GM23338 (cell line): ENCODE measurements at regions not wholly inside any gene's neighbourhood (a gene's known extent, or its start where the extent isn't known, plus 50 kb on each side); places are given as distances from the start of the nearest gene placed in this dataset.

Experiments
- ATAC-seq: fragments of 200-7000 bp; cut with Tn5 transposase; 3 replicates; pipeline ENCODE4 v1.9.1; 2020
- DNase-seq: peaks from one replicate; pipeline ENCODE4 v3.0.0-alpha.2; 2015; ENCODE audit warnings: low spot score
- H2AFZ ChIP-seq: fragments of 200-600 bp; sonication (generic); 2 replicates; pipeline ENCODE4 v1.8.0; 2016; ENCODE audit warnings: antibody characterized with exemption, mild to moderate bottlenecking, moderate library complexity
- H3F3A ChIP-seq: fragments of 200-600 bp; sonication (generic); replicated peaks from 2 replicates; pipeline ENCODE4 v1.8.0; 2017; ENCODE audit warnings: antibody characterized with exemption, mixed run types, low read depth
- H3K27ac ChIP-seq: fragments of 200-600 bp; sonication (generic); 2 replicates; pipeline ENCODE4 v1.6.1; 2016; ENCODE audit warnings: low read depth
- H3K27me3 ChIP-seq: fragments of 200-600 bp; sonication (generic); 2 replicates; pipeline ENCODE4 v1.8.0; 2016; ENCODE audit warnings: mild to moderate bottlenecking, mixed run types, moderate library complexity; ENCODE audit not compliant: insufficient read depth
- H3K36me3 ChIP-seq: fragments of 200-600 bp; sonication (generic); 2 replicates; pipeline ENCODE4 v1.8.0; 2016; ENCODE audit warnings: mild to moderate bottlenecking; ENCODE audit not compliant: insufficient read depth
- H3K4me1 ChIP-seq: fragments of 200-600 bp; sonication (generic); 2 replicates; pipeline ENCODE4 v1.8.0; 2016; ENCODE audit warnings: mild to moderate bottlenecking, moderate library complexity; ENCODE audit not compliant: insufficient read depth
- H3K4me2 ChIP-seq: fragments of 200-600 bp; sonication (generic); 2 replicates; pipeline ENCODE4 v1.7.1; 2017; ENCODE audit warnings: mixed run types
- H3K4me3 ChIP-seq: fragments of 200-600 bp; sonication (generic); 2 replicates; pipeline ENCODE4 v1.6.1; 2016; ENCODE audit warnings: mixed run types
- H3K79me2 ChIP-seq: fragments of 200-600 bp; sonication (generic); replicated peaks from 2 replicates; pipeline ENCODE4 v1.8.0; 2017; ENCODE audit warnings: mild to moderate bottlenecking; ENCODE audit not compliant: insufficient read depth
- H3K9me2 ChIP-seq: fragments of 200-600 bp; sonication (generic); 2 replicates; pipeline ENCODE4 v1.8.0; 2017; ENCODE audit not compliant: insufficient read depth
- H4K20me1 ChIP-seq: fragments of 200-600 bp; sonication (generic); replicated peaks from 2 replicates; pipeline ENCODE4 v1.8.0; 2017; ENCODE audit warnings: mild to moderate bottlenecking; ENCODE audit not compliant: insufficient read depth
- H3K27ac Mint-ChIP-seq: 2 replicates; pipeline ENCODE4 v1.8.0; 2020; ENCODE audit warnings: inconsistent platforms, mild to moderate bottlenecking, moderate library complexity, mixed read lengths
- H3K27me3 Mint-ChIP-seq: 3 replicates; pipeline ENCODE4 v1.8.0; 2022; ENCODE audit warnings: low read depth, mild to moderate bottlenecking, moderate library complexity, mixed read lengths, inconsistent platforms; ENCODE audit not compliant: insufficient read depth, poor library complexity
- H3K36me3 Mint-ChIP-seq: 3 replicates; pipeline ENCODE4 v1.8.0; 2021; ENCODE audit warnings: low read depth, mild to moderate bottlenecking, inconsistent platforms, moderate library complexity, mixed read lengths
- H3K4me1 Mint-ChIP-seq: 3 replicates; pipeline ENCODE4 v1.8.0; 2020; ENCODE audit warnings: mild to moderate bottlenecking, inconsistent platforms, mixed read lengths
- H3K4me3 Mint-ChIP-seq: 3 replicates; pipeline ENCODE4 v1.8.0; 2021; ENCODE audit warnings: moderate library complexity, mild to moderate bottlenecking, inconsistent platforms, mixed read lengths
- H3K9me3 Mint-ChIP-seq: 3 replicates; pipeline ENCODE4 v1.8.0; 2020; ENCODE audit warnings: moderate library complexity, mild to moderate bottlenecking, inconsistent platforms, mixed read lengths
- CREB1 ChIP-seq: fragments of 250-450 bp; sonication (Bioruptor Pico); IDR thresholded peaks from 2 replicates; pipeline ENCODE4 v1.5.0; 2020; ENCODE audit warnings: low read depth, mild to moderate bottlenecking, moderate library complexity
- CTCF ChIP-seq, 2 experiments: fragments of 200-600 bp in 1 of 2; sonication (generic) in 1 of 2; conservative IDR thresholded peaks; 2 replicates each; pipeline versions ENCODE4 v1.5.1 to v1.6.1; 2016 to 2017; ENCODE audit warnings: antibody characterized with exemption in 2 of 2, low read depth in 2 of 2, mild to moderate bottlenecking in 2 of 2, moderate library complexity in 1 of 2
- ETS1 ChIP-seq: IDR thresholded peaks from 2 replicates; pipeline ENCODE4 v1.6.1; 2016; ENCODE audit warnings: antibody characterized with exemption
- EZH2 ChIP-seq: fragments of 200-600 bp; sonication (generic); IDR thresholded peaks from one replicate; pipeline ENCODE4 v1.8.0; 2017; ENCODE audit warnings: antibody characterized with exemption, mild to moderate bottlenecking, low read depth; ENCODE audit not compliant: unreplicated experiment
- EZH2phosphoT487 ChIP-seq: fragments of 200-600 bp; sonication (generic); IDR thresholded peaks from one replicate; pipeline ENCODE4 v1.8.1; 2018; ENCODE audit warnings: antibody characterized with exemption; ENCODE audit not compliant: unreplicated experiment
- JUNB ChIP-seq: IDR thresholded peaks from one replicate; pipeline ENCODE4 v1.6.1; 2016; ENCODE audit warnings: antibody characterized with exemption; ENCODE audit not compliant: unreplicated experiment
- NANOG ChIP-seq: IDR thresholded peaks from 2 replicates; pipeline ENCODE4 v1.6.1; 2016; ENCODE audit warnings: antibody characterized with exemption, borderline replicate concordance
- POLR2AphosphoS5 ChIP-seq: IDR thresholded peaks from 2 replicates; pipeline ENCODE4 v1.6.1; 2016; ENCODE audit warnings: antibody characterized with exemption, low read depth
- REST ChIP-seq: IDR thresholded peaks from one replicate; pipeline ENCODE4 v1.6.1; 2018; ENCODE audit warnings: antibody characterized with exemption; ENCODE audit not compliant: unreplicated experiment
- STAT1 ChIP-seq: IDR thresholded peaks from one replicate; pipeline ENCODE4 v1.6.1; 2016; ENCODE audit warnings: antibody characterized with exemption; ENCODE audit not compliant: unreplicated experiment
- ZNF114 ChIP-seq: fragments of 250-450 bp; sonication (Bioruptor Pico); IDR thresholded peaks from 2 replicates; pipeline ENCODE4 v1.5.0; 2020; ENCODE audit warnings: mild to moderate bottlenecking, moderate library complexity
- ZNF331 ChIP-seq: fragments of 250-450 bp; sonication (Bioruptor Pico); IDR thresholded peaks from 2 replicates; pipeline ENCODE4 v1.5.0; 2020; ENCODE audit warnings: low read depth, mild to moderate bottlenecking, moderate library complexity
- ZNF462 ChIP-seq: fragments of 250-450 bp; sonication (Bioruptor Pico); IDR thresholded peaks from 2 replicates; pipeline ENCODE4 v1.5.0; 2020; ENCODE audit warnings: mild to moderate bottlenecking, moderate library complexity

- TF ChIP-seq POLR2AphosphoS5 (no peak), EZH2 (no peak), JUNB (no peak), STAT1 (no peak), ZNF331 (CRISPR knock-in tag) (no peak), NANOG (no peak), ZNF462 (no peak), CTCF (conservative IDR thresholded peaks at IDR 0.05; ENCODE audit: low read depth in 2 of 2) (no peak), CREB1 (no peak), ETS1 (no peak), ZNF114 (CRISPR knock-in tag) (no peak), REST (no peak), EZH2phosphoT487 (no peak)
- no peaks in the 10 kb centered on the region for H3K4me1 ChIP-seq
- H2AFZ ChIP-seq = no peak overlapping the region
- no peaks in the 10 kb centered on the region for H3K27me3 ChIP-seq
- ATAC-seq = no peak
- no peak for DNase-seq
- no peak overlapping the region for H3K4me2 ChIP-seq
- H3K27ac ChIP-seq = no peak overlapping the region
- no peaks in the 10 kb centered on the region for H3K4me1 Mint-ChIP-seq
- H3K27me3 Mint-ChIP-seq = no peaks in the 10 kb centered on the region
- H3K79me2 ChIP-seq = no peaks in the 10 kb centered on the region
- H3K9me2 ChIP-seq = no peaks in the 10 kb centered on the region
- no peaks in the 10 kb centered on the region for H3K36me3 ChIP-seq
- no peaks in the 10 kb centered on the region for H3K36me3 Mint-ChIP-seq
- no peak overlapping the region for H3K4me3 Mint-ChIP-seq
- no peaks in the 10 kb centered on the region for H3F3A ChIP-seq
- H4K20me1 ChIP-seq = no peaks in the 10 kb centered on the region
- no peak overlapping the region for H3K27ac Mint-ChIP-seq
- H3K4me3 ChIP-seq = no peak overlapping the region
- H3K9me3 Mint-ChIP-seq = no peaks in the 10 kb centered on the region
These were observed 171.4 kb upstream of the PDE1C start for GRCh38 chr7:32241636-32242035.
